Choroid plexus epithelial cell (primary cell): ENCODE measurements at regions not wholly inside any gene's neighbourhood (a gene's known extent, or its start where the extent isn't known, plus 50 kb on each side); places are given as distances from the start of the nearest gene placed in this dataset.

Experiments
- DNase-seq: peaks from one replicate; pipeline ENCODE4 v3.0.0-alpha.2; 2010; ENCODE audit warnings: low read depth
- H3K4me3 ChIP-seq: 2 replicates; pipeline ENCODE4 v1.5.1; 2011; ENCODE audit warnings: low read depth, mild to moderate bottlenecking, control low read depth, low read length, moderate library complexity
- CTCF ChIP-seq: conservative IDR thresholded peaks from 2 replicates; pipeline ENCODE4 v1.5.1; 2011; ENCODE audit warnings: low read depth, mild to moderate bottlenecking, control low read depth, inconsistent platforms, low read length, moderate library complexity

DNA sequence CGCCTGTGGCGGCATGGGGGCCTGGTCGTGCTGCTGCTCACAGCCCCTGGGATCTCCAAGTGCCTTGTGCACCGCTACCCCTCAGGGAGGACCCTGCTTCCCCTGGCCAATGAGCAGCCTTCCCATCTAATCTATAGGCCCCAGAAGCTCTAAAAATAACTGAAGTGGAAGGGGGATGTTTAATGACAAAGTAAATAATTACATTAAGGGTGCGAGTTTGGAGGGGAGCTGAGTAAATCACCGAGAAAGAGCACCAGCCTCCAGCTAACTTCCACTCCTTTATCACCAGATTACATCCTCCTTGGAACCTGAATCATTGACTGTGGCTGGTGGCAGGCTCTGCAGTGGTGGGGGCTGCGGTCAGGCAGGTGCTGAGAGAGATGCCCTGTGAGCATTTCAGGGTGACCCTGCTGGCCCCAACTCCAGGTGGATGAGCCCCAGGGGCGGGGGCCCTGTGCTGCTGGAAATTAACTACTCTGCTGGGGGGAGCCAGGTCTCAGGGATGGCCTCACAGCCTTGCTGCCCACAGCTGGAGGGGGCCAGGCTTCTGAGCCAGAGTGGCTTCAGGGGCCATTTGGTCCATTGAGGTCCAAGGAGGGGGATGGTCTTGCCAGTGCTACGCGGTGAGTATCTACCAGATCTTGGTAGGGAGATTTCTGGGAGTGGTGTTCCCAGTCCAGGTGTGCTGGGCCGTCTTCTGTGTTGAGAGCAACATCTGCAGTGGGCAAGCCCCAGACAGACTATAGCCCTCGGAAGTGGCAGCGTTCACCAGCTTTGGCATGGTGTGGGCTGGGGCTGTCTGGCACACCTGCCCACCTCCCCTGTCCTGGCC lies 74.2 kb downstream of the GLI2 start:
- TF ChIP-seq CTCF = no peak
- H3K4me3 ChIP-seq = no peak overlapping the region
- DNase-seq = no peak

- TF ChIP-seq CTCF = no peak
- no peak overlapping the region for H3K4me3 ChIP-seq
- DNase-seq = no peak
These were observed 75.0 kb downstream of the GLI2 start for GRCh38 chr2:120810639-120811038.

DNA sequence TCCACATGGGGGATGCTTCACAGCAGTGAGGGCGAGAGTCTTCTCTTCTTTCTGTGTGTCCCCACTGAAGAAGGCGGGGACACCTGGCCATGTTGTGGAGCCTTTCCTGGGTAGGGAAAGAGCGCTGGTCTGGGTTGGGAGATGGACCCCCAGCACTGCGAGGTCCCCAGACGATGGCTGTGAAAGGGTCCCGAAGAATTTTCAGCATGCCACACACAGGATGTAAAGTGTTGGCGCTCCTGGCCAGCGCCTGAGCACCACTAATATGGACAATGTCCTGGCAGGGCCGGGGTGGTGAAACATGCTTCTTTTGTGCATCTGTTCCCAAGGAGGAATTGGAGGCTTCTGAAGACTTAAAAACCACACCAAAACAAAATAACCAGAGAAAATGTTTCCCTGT lies 77.2 kb downstream of the GLI2 start:
- H3K4me3 ChIP-seq = no peak overlapping the region
- no peak for DNase-seq
- no peak for TF ChIP-seq CTCF

DNA sequence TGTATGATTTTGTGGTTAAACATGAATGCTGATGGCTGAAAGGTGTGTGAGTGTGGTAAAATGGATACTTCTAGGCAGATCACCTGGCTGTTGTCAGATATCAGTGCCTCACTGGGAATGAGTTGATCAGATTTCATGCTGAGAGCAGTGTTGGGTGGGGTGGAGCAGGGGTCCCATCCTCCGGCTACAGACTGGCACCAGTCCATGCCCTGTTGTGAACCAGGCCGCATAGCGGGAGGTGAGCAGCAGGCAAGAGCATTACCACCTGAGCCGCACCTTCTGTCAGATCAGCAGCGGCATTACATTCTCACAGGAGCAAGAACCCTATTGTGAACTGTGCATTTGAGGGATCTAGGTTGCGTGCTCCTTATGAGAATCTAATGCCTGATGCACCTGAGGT lies 78.7 kb downstream of the GLI2 start:
- H3K4me3 ChIP-seq = no peak overlapping the region
- no peak for TF ChIP-seq CTCF
- DNase-seq = no peak

- no peak overlapping the region for H3K4me3 ChIP-seq
- TF ChIP-seq CTCF = no peak
- no peak for DNase-seq
These were observed 79.6 kb downstream of the GLI2 start for GRCh38 chr2:120815292-120815691.

DNA sequence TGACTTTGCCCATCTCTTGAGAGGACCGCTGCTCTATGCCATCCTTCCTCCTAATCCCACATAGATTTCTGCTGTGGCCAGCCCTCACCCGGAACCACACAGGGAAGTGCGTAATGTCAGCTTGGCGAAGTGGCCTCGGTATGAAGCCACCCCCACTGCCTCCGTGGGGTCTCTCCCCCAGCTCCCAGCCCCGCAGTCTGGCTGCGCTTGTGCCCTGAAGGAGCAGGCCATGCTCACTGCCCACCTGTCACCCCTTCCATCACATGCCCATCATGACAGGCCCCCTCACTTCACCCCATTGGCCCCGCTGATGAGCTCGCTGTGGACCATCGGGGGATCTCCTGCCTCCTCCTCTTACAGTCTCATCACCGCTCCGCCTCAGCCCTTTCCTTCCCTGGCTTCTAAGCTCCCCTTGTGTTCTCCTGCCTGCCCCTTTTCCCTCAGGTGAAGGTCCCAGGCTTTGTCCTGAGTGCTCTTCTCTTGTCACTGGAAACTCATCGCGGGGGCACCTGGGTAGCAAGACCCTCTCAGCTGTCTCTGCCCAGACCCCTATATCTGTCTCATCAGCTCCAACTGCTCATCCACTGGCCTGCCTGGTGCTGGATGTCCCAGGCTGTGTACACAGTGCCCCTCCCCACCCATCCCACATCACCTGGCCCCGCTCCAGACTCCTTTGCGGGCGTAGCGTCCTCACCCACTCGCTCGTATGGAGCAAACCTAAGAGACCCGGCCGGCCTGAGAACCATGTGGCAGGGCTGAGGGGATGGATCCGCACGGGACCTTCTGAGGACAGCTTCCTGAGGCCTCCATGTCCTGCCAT lies 81.7 kb downstream of the GLI2 start:
- TF ChIP-seq CTCF = no peak
- H3K4me3 ChIP-seq = no peak overlapping the region
- no peak for DNase-seq
